ENCODE measurements at regions not wholly inside any gene's neighbourhood (a gene's known extent, or its start where the extent isn't known, plus 50 kb on each side); places are given as distances from the start of the nearest gene placed in this dataset.
"Not testable (repeated sequence)": the region's sequence is repeated elsewhere in the genome, so short reads cannot be mapped to it uniquely, and the experiment has no call there.

- Mint-ChIP-seq H3K4me3 (no peak overlapping the region), H3K9me3 (peaks cover 16% of the 10 kb centered on the region), H3K4me1 (peaks cover 84% of the 10 kb centered on the region), H3K27ac (no peak overlapping the region), H3K36me3 (ENCODE audit: low read depth) (no peaks in the 10 kb centered on the region), H3K27me3 (ENCODE audit: low read depth, poor library complexity) (peaks cover 4% of the 10 kb centered on the region)
- DNase-seq: no peak
- TF ChIP-seq CTCF (IDR thresholded peaks at IDR 0.05): no peak
Measured at GRCh38 chr2:234372506-234372905, 124.4 kb downstream of the ARL4C start.

GRCh38 chr2:234368861-234369261 lies 128.0 kb downstream of the ARL4C start:
- DNase-seq: no peak
- no peak for TF ChIP-seq CTCF (IDR thresholded peaks at IDR 0.05)
- Mint-ChIP-seq H3K27me3 (ENCODE audit: low read depth, poor library complexity) (no peaks in the 10 kb centered on the region), H3K36me3 (ENCODE audit: low read depth) (no peaks in the 10 kb centered on the region), H3K4me3 (no peak overlapping the region), H3K4me1 (peaks cover 96% of the 10 kb centered on the region), H3K9me3 (no peaks in the 10 kb centered on the region), H3K27ac (peak overlapping the region; percentile 72)

GRCh38 chr2:234366891-234367290 lies 130.0 kb downstream of the ARL4C start:
- Mint-ChIP-seq H3K27ac (peak overlapping the region; percentile 93), H3K36me3 (ENCODE audit: low read depth) (no peaks in the 10 kb centered on the region), H3K9me3 (no peaks in the 10 kb centered on the region), H3K4me1 (peaks cover 90% of the 10 kb centered on the region), H3K4me3 (peak overlapping the region; percentile 33), H3K27me3 (ENCODE audit: low read depth, poor library complexity) (no peaks in the 10 kb centered on the region)
- DNase-seq: no peak
- no peak for TF ChIP-seq CTCF (IDR thresholded peaks at IDR 0.05)

- H3K4me1 Mint-ChIP-seq: peaks cover 81% of the 10 kb centered on the region
- H3K9me3 Mint-ChIP-seq: peaks cover 17% of the 10 kb centered on the region
- no peak overlapping the region for H3K4me3 Mint-ChIP-seq
- no peak for TF ChIP-seq CTCF (IDR thresholded peaks at IDR 0.05)
- peak overlapping the region; percentile 57 for H3K27ac Mint-ChIP-seq
- H3K27me3 Mint-ChIP-seq (ENCODE audit: low read depth, poor library complexity): no peaks in the 10 kb centered on the region
- no peak for DNase-seq
- peaks cover 17% of the 10 kb centered on the region for H3K36me3 Mint-ChIP-seq (ENCODE audit: low read depth)
Measured at GRCh38 chr2:234364661-234365060, 132.2 kb downstream of the ARL4C start.

- peak overlapping the region; percentile 51 for H3K4me3 Mint-ChIP-seq
- no peak for DNase-seq
- no peak for TF ChIP-seq CTCF (IDR thresholded peaks at IDR 0.05)
- no peaks in the 10 kb centered on the region for H3K27me3 Mint-ChIP-seq (ENCODE audit: low read depth, poor library complexity)
- peak overlapping the region; percentile 73 for H3K27ac Mint-ChIP-seq
- peaks cover 72% of the 10 kb centered on the region for H3K4me1 Mint-ChIP-seq
- H3K36me3 Mint-ChIP-seq (ENCODE audit: low read depth): peaks cover 25% of the 10 kb centered on the region
- H3K9me3 Mint-ChIP-seq: peaks cover 26% of the 10 kb centered on the region
Measured at GRCh38 chr2:234363647-234364294, 133.1 kb downstream of the ARL4C start.

GRCh38 chr2:234363011-234363487 lies 133.8 kb downstream of the ARL4C start:
- no peak for TF ChIP-seq CTCF (IDR thresholded peaks at IDR 0.05)
- Mint-ChIP-seq H3K27me3 (ENCODE audit: low read depth, poor library complexity) (no peaks in the 10 kb centered on the region), H3K9me3 (peaks cover 33% of the 10 kb centered on the region), H3K4me1 (peaks cover 70% of the 10 kb centered on the region), H3K27ac (peak overlapping the region; percentile 73), H3K4me3 (peak overlapping the region; percentile 51), H3K36me3 (ENCODE audit: low read depth) (peaks cover 27% of the 10 kb centered on the region)
- DNase-seq: peak; percentile 65

- peaks cover 33% of the 10 kb centered on the region for H3K9me3 Mint-ChIP-seq
- H3K4me3 Mint-ChIP-seq; H3K27me3 Mint-ChIP-seq (ENCODE audit: low read depth, poor library complexity); DNase-seq: not testable (repeated sequence)
- peaks cover 27% of the 10 kb centered on the region for H3K36me3 Mint-ChIP-seq (ENCODE audit: low read depth)
- peak overlapping the region; percentile 36 for H3K27ac Mint-ChIP-seq
- H3K4me1 Mint-ChIP-seq: peaks cover 69% of the 10 kb centered on the region
Measured at GRCh38 chr2:234360313-234360975, 136.4 kb downstream of the ARL4C start.

Measured in nephron progenitor cell (in vitro differentiated cells).